ENCODE measurements at regions not wholly inside any gene's neighbourhood (a gene's known extent, or its start where the extent isn't known, plus 50 kb on each side); places are given as distances from the start of the nearest gene placed in this dataset.

GRCh38 chr1:55386456-55386855 is 171.3 kb upstream of the USP24 start:
- 78% methylated on average over 4 of the region's 4 CpGs for WGBS (ENCODE audit: missing lambda C conversion rate)
- ATAC-seq: no peak
- H3K4me3 ChIP-seq: no peak overlapping the region
- H3K4me1 ChIP-seq: no peaks in the 10 kb centered on the region
- TF ChIP-seq SREBF2 (IDR thresholded peaks at IDR 0.05): no peak
- TF ChIP-seq HOXB5 (CRISPR knock-in tag; IDR thresholded peaks at IDR 0.05): no peak
- TF ChIP-seq RFX5 (IDR thresholded peaks at IDR 0.05): no peak
- no peak for TF ChIP-seq HDAC2 (IDR thresholded peaks at IDR 0.05)
- no peak for TF ChIP-seq FOSL2 (IDR thresholded peaks at IDR 0.05)
- no peak for TF ChIP-seq FOSL2 (CRISPR knock-in tag; IDR thresholded peaks at IDR 0.05)
- no peak for TF ChIP-seq FOXS1 (CRISPR knock-in tag; IDR thresholded peaks at IDR 0.05)
- no peak for TF ChIP-seq MAX (IDR thresholded peaks at IDR 0.05)
- TF ChIP-seq CHD4 (IDR thresholded peaks at IDR 0.05; ENCODE audit: borderline replicate concordance): no peak
- no peak for TF ChIP-seq HOXB13 (CRISPR knock-in tag; IDR thresholded peaks at IDR 0.05; ENCODE audit: low read depth)
- no peak for TF ChIP-seq PHF8 (IDR thresholded peaks at IDR 0.05; ENCODE audit: borderline replicate concordance, low read depth)
- TF ChIP-seq HOXA7 (CRISPR knock-in tag; IDR thresholded peaks at IDR 0.05): no peak
- no peak for TF ChIP-seq BHLHE40 (IDR thresholded peaks at IDR 0.05; ENCODE audit: low read depth, low read length)
- no peak for TF ChIP-seq CTCF (IDR thresholded peaks at IDR 0.05)
- H3K4me2 ChIP-seq: no peak overlapping the region
- H3K27ac ChIP-seq: no peak overlapping the region
- no peak for FAIRE-seq
- POLR2A ChIA-PET: no interaction called here
- CTCF ChIA-PET: no interaction called here
- no peak for DNase-seq (ENCODE audit: low read depth in 1 of 2, low spot score in 1 of 2)
- H3K9me3 ChIP-seq: peaks cover 23% of the 10 kb centered on the region; the same call in 1 of the 3 replicates

- CTCF ChIA-PET: interaction anchor here (2.3 kb wide), 1 partner anchor 10 kb away, joined by 9 read pairs; no protein-coding TSS in a partner anchor
- 0 out of 6 replicates have a peak overlapping the region, but pooled peaks of 1 of the 2 experiments have one; percentile 31 for H3K27ac ChIP-seq
- ATAC-seq: no peak
- peaks cover 23% of the 10 kb centered on the region; the same call in 1 of the 3 replicates for H3K9me3 ChIP-seq
- DNase-seq (ENCODE audit: low read depth in 1 of 2, low spot score in 1 of 2): no peak
- 96% methylated on average over 1 of the region's 1 CpG for WGBS (ENCODE audit: missing lambda C conversion rate)
- no peak overlapping the region for H3K4me3 ChIP-seq
- POLR2A ChIA-PET: no interaction called here
- no peak for FAIRE-seq
- no peak for TF ChIP-seq PHF8 (IDR thresholded peaks at IDR 0.05; ENCODE audit: borderline replicate concordance, low read depth)
- TF ChIP-seq CHD4 (IDR thresholded peaks at IDR 0.05; ENCODE audit: borderline replicate concordance): no peak
- TF ChIP-seq HDAC2 (IDR thresholded peaks at IDR 0.05): no peak
- no peak for TF ChIP-seq MAX (IDR thresholded peaks at IDR 0.05)
- no peak for TF ChIP-seq ZNF302 (CRISPR knock-in tag; IDR thresholded peaks at IDR 0.05)
- no peak for TF ChIP-seq HOXA7 (CRISPR knock-in tag; IDR thresholded peaks at IDR 0.05)
- no peak for TF ChIP-seq TP53 (CRISPR knock-in tag; IDR thresholded peaks at IDR 0.05)
- no peak for TF ChIP-seq PBX3 (IDR thresholded peaks at IDR 0.05)
- no peak for TF ChIP-seq ZSCAN20 (CRISPR knock-in tag; IDR thresholded peaks at IDR 0.05)
- TF ChIP-seq CTCF (IDR thresholded peaks at IDR 0.05): no peak
- TF ChIP-seq HOXB5 (CRISPR knock-in tag; IDR thresholded peaks at IDR 0.05): no peak
- no peak for TF ChIP-seq ZFP36 (IDR thresholded peaks at IDR 0.05; ENCODE audit: borderline replicate concordance, partially characterized antibody)
- no peak for TF ChIP-seq EHF (CRISPR knock-in tag; IDR thresholded peaks at IDR 0.05)
- no peak for TF ChIP-seq CHD2 (IDR thresholded peaks at IDR 0.05; ENCODE audit: low read length, partially characterized antibody)
- TF ChIP-seq HMGXB4 (CRISPR knock-in tag; IDR thresholded peaks at IDR 0.05; ENCODE audit: borderline replicate concordance): no peak
- no peak for TF ChIP-seq FOSB (CRISPR knock-in tag; IDR thresholded peaks at IDR 0.05)
- TF ChIP-seq CBX2 (IDR thresholded peaks at IDR 0.05; ENCODE audit: borderline replicate concordance, low read depth): no peak
- no peak for TF ChIP-seq TFCP2L1 (CRISPR knock-in tag; IDR thresholded peaks at IDR 0.05)
- TF ChIP-seq KDM5A (IDR thresholded peaks at IDR 0.05): no peak
- no peak for TF ChIP-seq BCL3 (IDR thresholded peaks at IDR 0.05)
- H3K4me2 ChIP-seq: no peak overlapping the region
- H3K4me1 ChIP-seq: no peaks in the 10 kb centered on the region
These were observed 170.3 kb upstream of the USP24 start for GRCh38 chr1:55385402-55386018.
